Adipocyte (in vitro differentiated cells): ENCODE measurements at regions not wholly inside any gene's neighbourhood (a gene's known extent, or its start where the extent isn't known, plus 50 kb on each side); places are given as distances from the start of the nearest gene placed in this dataset.

Experiments used
- DNase-seq: peaks from one replicate; pipeline ENCODE4 v3.0.0-alpha.2; 2015; ENCODE audit warnings: low read depth
- H3K27me3 ChIP-seq: replicated peaks from 2 replicates; pipeline ENCODE4 v1.7.0; 2013; ENCODE audit warnings: mild to moderate bottlenecking, low read length, moderate library complexity; ENCODE audit not compliant: control insufficient read depth, insufficient read depth
- H3K36me3 ChIP-seq: 2 replicates; pipeline ENCODE4 v1.7.0; 2013; ENCODE audit warnings: low read length, mild to moderate bottlenecking, moderate library complexity; ENCODE audit not compliant: control insufficient read depth, insufficient read depth, severe bottlenecking
- H3K4me1 ChIP-seq: 2 replicates; pipeline ENCODE4 v1.7.0; 2013; ENCODE audit warnings: mild to moderate bottlenecking, low read length, moderate library complexity; ENCODE audit not compliant: control insufficient read depth, insufficient read depth
- H3K4me3 ChIP-seq: 2 replicates; pipeline ENCODE4 v1.7.0; 2013; ENCODE audit warnings: mild to moderate bottlenecking, low read length, moderate library complexity
- H3K9ac ChIP-seq: 2 replicates; pipeline ENCODE4 v1.7.0; 2013; ENCODE audit warnings: mild to moderate bottlenecking, low read length, moderate library complexity
- H3K9me3 ChIP-seq: 2 replicates; pipeline ENCODE4 v1.7.0; 2013; ENCODE audit warnings: mild to moderate bottlenecking, low read length, moderate library complexity; ENCODE audit not compliant: control insufficient read depth

DNA sequence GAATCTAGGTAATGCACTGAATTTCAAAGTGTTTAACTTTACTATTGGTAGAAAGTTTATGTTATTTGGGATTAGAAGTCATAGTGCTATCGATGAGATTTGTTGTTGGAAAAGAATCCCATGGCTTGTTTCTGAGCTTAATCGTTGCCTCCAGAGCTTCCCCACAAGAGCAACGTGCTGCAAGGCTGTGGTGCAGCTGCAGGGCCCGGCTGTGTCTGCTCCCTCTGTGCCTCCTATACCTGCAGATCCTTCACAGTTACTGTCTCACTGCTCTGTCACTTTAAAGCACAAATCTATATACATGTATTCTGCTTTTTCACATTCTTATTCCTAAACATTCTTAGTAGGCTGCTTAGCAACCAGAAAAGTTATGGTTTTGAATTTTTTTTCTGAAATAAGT is 826.6 kb upstream of the COBL start:
- Histone ChIP-seq H3K4me3 (no peak overlapping the region), H3K4me1 (no peaks in the 10 kb centered on the region), H3K27me3 (no peaks in the 10 kb centered on the region), H3K9me3 (no peaks in the 10 kb centered on the region), H3K36me3 (no peaks in the 10 kb centered on the region), H3K9ac (no peak overlapping the region)
- no peak for DNase-seq

GRCh38 chr7:52140851-52141250 is 824.2 kb upstream of the COBL start:
- Histone ChIP-seq H3K36me3 (no peaks in the 10 kb centered on the region), H3K27me3 (no peaks in the 10 kb centered on the region), H3K4me1 (no peaks in the 10 kb centered on the region), H3K9me3 (no peaks in the 10 kb centered on the region), H3K9ac (no peak overlapping the region), H3K4me3 (no peak overlapping the region)
- DNase-seq = no peak

DNA sequence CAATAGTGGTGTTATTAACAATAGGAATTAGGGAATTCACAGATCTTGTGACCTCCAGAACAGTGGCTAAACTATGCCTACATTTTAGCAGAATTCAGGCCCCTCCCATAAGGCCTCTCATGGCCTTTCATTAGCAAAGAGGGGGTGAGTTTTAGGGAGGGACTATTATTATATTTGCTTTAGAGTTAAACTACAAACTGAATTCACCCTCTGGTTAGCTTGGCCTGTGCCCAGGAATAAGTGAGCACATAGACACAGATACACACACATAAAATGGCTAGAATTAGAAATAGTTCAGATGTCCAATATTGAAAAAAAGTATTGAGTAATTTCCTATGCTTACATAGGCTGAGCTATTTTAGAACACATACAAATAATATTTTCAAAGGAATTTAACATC is 818.8 kb upstream of the COBL start:
- H3K9me3 ChIP-seq = peaks cover 5% of the 10 kb centered on the region
- no peak overlapping the region for H3K4me3 ChIP-seq
- H3K27me3 ChIP-seq = no peaks in the 10 kb centered on the region
- no peak overlapping the region for H3K9ac ChIP-seq
- H3K36me3 ChIP-seq = no peaks in the 10 kb centered on the region
- no peaks in the 10 kb centered on the region for H3K4me1 ChIP-seq
- DNase-seq = no peak

DNA sequence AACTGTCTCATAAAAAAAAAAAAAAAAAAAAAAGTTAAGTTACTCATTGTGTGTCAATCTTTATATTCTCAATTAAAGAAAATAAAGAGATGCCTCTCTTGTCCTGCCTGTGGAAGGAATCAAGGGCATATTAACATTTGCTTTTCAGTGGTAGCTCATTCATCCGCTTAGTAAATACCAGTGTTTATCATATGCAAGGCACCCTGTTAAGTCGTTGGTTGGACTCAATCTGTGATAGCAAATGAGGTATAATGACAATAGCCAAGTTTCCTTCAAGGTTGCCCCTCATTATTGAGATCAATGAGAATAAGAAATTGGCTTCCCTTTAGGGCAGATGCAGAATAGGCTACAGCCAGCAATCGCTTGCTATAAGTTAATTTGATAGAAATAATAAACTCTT is 812.7 kb upstream of the COBL start:
- H3K4me1 ChIP-seq = no peaks in the 10 kb centered on the region
- no peaks in the 10 kb centered on the region for H3K9me3 ChIP-seq
- no peak for DNase-seq
- no peaks in the 10 kb centered on the region for H3K27me3 ChIP-seq
- H3K36me3 ChIP-seq = no peaks in the 10 kb centered on the region
- no peak overlapping the region for H3K9ac ChIP-seq
- H3K4me3 ChIP-seq = no peak overlapping the region

GRCh38 chr7:52120912-52121311 is 804.3 kb upstream of the COBL start:
- no peak overlapping the region for H3K4me3 ChIP-seq
- H3K27me3 ChIP-seq = no peaks in the 10 kb centered on the region
- no peaks in the 10 kb centered on the region for H3K4me1 ChIP-seq
- DNase-seq = no peak
- no peaks in the 10 kb centered on the region for H3K9me3 ChIP-seq
- H3K36me3 ChIP-seq = no peaks in the 10 kb centered on the region
- no peak overlapping the region for H3K9ac ChIP-seq

GRCh38 chr7:52119537-52119936 is 802.9 kb upstream of the COBL start:
- no peak overlapping the region for H3K4me3 ChIP-seq
- no peak for DNase-seq
- H3K36me3 ChIP-seq = no peaks in the 10 kb centered on the region
- no peaks in the 10 kb centered on the region for H3K9me3 ChIP-seq
- no peaks in the 10 kb centered on the region for H3K4me1 ChIP-seq
- H3K9ac ChIP-seq = no peak overlapping the region
- no peaks in the 10 kb centered on the region for H3K27me3 ChIP-seq

- Histone ChIP-seq H3K4me3 (no peak overlapping the region), H3K9me3 (no peaks in the 10 kb centered on the region), H3K9ac (no peak overlapping the region), H3K27me3 (no peaks in the 10 kb centered on the region), H3K36me3 (no peaks in the 10 kb centered on the region), H3K4me1 (no peaks in the 10 kb centered on the region)
- DNase-seq = no peak
Observed at GRCh38 chr7:52114509-52114908, 797.9 kb upstream of the COBL start.

DNA sequence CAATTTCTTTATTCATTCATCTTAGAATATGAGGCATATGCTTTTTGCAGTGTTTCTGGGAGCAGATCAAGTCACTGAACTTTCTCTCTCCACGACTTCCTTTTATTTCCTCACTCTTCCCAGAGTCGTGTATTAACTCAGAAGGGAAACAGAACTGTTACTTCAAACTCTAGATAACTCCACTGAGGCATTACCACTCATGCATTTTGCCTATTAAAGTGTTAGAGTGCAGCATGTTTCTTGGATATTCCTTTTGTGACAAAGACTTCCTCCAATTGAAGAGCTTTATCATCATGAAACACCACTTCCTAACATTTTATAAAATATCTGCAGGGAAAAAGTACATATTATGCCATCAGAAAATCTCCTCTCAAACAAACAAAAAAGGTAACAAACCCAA is 797.4 kb upstream of the COBL start:
- no peak overlapping the region for H3K9ac ChIP-seq
- no peak overlapping the region for H3K4me3 ChIP-seq
- no peaks in the 10 kb centered on the region for H3K36me3 ChIP-seq
- no peak for DNase-seq
- H3K4me1 ChIP-seq = no peaks in the 10 kb centered on the region
- no peaks in the 10 kb centered on the region for H3K27me3 ChIP-seq
- H3K9me3 ChIP-seq = no peaks in the 10 kb centered on the region

- Histone ChIP-seq H3K27me3 (no peaks in the 10 kb centered on the region), H3K36me3 (no peaks in the 10 kb centered on the region), H3K4me1 (no peaks in the 10 kb centered on the region), H3K4me3 (no peak overlapping the region), H3K9ac (no peak overlapping the region), H3K9me3 (no peaks in the 10 kb centered on the region)
- DNase-seq = no peak
Observed at GRCh38 chr7:52107355-52107754, 790.7 kb upstream of the COBL start.

DNA sequence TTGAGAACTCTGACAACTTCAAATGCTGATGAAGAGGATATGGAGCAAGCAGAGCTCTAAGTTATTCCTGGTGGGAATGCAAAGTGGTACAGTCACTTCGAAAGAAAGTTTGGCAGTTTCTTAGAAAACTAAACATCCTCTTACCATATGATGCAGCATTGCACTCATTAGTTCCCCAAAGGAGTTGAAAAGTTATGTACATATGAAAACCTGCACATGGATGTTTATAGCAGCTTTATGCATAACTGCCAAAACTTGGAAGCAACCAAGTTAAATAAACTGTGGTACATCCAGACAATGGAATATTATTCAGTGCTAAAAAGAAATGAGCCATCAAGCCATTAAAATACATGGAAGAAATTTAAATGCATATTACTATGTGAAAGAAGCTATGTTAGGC is 779.3 kb upstream of the COBL start:
- no peak overlapping the region for H3K4me3 ChIP-seq
- peaks cover 4% of the 10 kb centered on the region for H3K9me3 ChIP-seq
- H3K36me3 ChIP-seq = no peaks in the 10 kb centered on the region
- H3K27me3 ChIP-seq = no peaks in the 10 kb centered on the region
- DNase-seq = no peak
- no peak overlapping the region for H3K9ac ChIP-seq
- H3K4me1 ChIP-seq = no peaks in the 10 kb centered on the region

DNA sequence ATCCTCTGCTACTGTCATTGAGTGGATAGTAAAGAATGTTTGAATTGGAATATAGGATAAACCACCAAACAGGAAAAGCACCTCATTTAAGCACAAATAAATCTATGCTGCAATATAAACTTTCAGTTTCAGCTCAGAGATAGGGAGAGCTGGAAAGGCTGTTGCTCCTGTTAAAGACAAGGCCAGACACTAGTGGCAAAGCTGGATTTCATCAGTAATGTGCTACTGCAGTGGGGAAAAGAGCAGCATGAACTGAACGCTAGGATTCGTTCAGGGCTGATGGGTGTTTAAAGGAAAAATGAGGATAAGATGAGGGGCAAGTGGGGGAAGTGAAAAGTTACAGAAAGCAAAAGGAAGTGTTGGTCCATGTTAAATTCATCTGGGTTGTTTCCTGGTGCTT is 775.4 kb upstream of the COBL start:
- H3K9ac ChIP-seq = no peak overlapping the region
- no peaks in the 10 kb centered on the region for H3K9me3 ChIP-seq
- H3K4me3 ChIP-seq = no peak overlapping the region
- H3K4me1 ChIP-seq = no peaks in the 10 kb centered on the region
- H3K36me3 ChIP-seq = no peaks in the 10 kb centered on the region
- DNase-seq = no peak
- no peaks in the 10 kb centered on the region for H3K27me3 ChIP-seq

- H3K9ac ChIP-seq = no peak overlapping the region
- DNase-seq = no peak
Observed at GRCh38 chr7:52091101-52091500, 774.5 kb upstream of the COBL start.

More at GRCh38 chr7:52091101-52091500, 774.5 kb upstream of the COBL start:
- Histone ChIP-seq H3K4me3 (no peak overlapping the region), H3K36me3 (no peaks in the 10 kb centered on the region), H3K4me1 (no peaks in the 10 kb centered on the region), H3K9me3 (no peaks in the 10 kb centered on the region), H3K27me3 (no peaks in the 10 kb centered on the region)
